Suprapubic skin (tissue), 3 donors: ENCODE measurements at regions not wholly inside any gene's neighbourhood (a gene's known extent, or its start where the extent isn't known, plus 50 kb on each side); places are given as distances from the start of the nearest gene placed in this dataset.
"Not testable (repeated sequence)": the region's sequence is repeated elsewhere in the genome, so short reads cannot be mapped to it uniquely, and the experiment has no call there.

Experiments used
- POLR2A ChIP-seq, 2 donors: fragments of 450-650 bp; IDR thresholded peaks; one replicate each; pipeline ENCODE4 v1.6.1; 2017; ENCODE audit warnings: antibody characterized with exemption in 2 of 2, mild to moderate bottlenecking in 2 of 2, moderate library complexity in 2 of 2
- TF ChIP-seq, protein P1 (sequence below), 2 donors: fragments of 200-600 bp in 1 of 2; fragments of 450-650 bp in 1 of 2; sonication (generic) in 1 of 2; IDR thresholded peaks; one replicate each; pipeline ENCODE4 v1.5.1; 2016 to 2019; ENCODE audit warnings: antibody characterized with exemption in 2 of 2, mild to moderate bottlenecking in 1 of 2, moderate library complexity in 1 of 2

DNA sequence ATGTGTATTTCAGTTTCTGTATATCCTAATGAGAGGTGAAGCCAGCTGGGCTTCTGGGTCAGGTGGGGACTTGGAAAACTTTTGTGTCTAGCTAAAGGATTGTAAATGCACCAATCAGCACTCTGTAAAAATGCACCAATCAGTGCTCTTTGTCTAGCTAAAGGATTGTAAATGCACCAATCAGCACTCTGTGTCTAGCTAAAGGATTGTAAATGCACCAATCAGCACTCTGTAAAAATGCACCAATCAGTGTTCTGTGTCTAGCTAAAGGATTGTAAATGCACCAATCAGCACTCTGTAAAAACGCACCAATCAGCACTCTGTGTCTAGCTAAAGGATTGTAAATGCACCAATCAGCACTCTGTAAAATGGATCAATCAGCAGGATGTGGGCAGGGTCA is 379.4 kb downstream of the OMA1 start:
- TF ChIP-seq, protein P1, sequence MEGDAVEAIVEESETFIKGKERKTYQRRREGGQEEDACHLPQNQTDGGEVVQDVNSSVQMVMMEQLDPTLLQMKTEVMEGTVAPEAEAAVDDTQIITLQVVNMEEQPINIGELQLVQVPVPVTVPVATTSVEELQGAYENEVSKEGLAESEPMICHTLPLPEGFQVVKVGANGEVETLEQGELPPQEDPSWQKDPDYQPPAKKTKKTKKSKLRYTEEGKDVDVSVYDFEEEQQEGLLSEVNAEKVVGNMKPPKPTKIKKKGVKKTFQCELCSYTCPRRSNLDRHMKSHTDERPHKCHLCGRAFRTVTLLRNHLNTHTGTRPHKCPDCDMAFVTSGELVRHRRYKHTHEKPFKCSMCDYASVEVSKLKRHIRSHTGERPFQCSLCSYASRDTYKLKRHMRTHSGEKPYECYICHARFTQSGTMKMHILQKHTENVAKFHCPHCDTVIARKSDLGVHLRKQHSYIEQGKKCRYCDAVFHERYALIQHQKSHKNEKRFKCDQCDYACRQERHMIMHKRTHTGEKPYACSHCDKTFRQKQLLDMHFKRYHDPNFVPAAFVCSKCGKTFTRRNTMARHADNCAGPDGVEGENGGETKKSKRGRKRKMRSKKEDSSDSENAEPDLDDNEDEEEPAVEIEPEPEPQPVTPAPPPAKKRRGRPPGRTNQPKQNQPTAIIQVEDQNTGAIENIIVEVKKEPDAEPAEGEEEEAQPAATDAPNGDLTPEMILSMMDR (IDR thresholded peaks at IDR 0.05), result not testable (repeated sequence)
- not testable (repeated sequence) for TF ChIP-seq POLR2A (IDR thresholded peaks at IDR 0.05)
